WTC11 (cell line): ENCODE measurements at regions not wholly inside any gene's neighbourhood (a gene's known extent, or its start where the extent isn't known, plus 50 kb on each side); places are given as distances from the start of the nearest gene placed in this dataset.

Experiments used
- ATAC-seq: fragments of 200-7000 bp; cut with Tn5 transposase; 2 replicates; pipeline ENCODE4 v1.10.0; 2021; ENCODE audit warnings: mild to moderate bottlenecking, moderate library complexity
- CTCF ChIA-PET: fragments of 300-600 bp; sonication (Branson Sonifier 250); formaldehyde crosslinking; loops from one replicate; lab custom pipeline; 2021; ENCODE audit warnings: antibody characterized with exemption; lab: Charles Lee
- POLR2A ChIA-PET: fragments of 350-600 bp; sonication (Branson Sonifier 250); formaldehyde crosslinking; loops from one replicate; lab custom pipeline; 2021; ENCODE audit warnings: antibody characterized with exemption; lab: Charles Lee
- DNase-seq: peaks from one replicate; pipeline ENCODE4 v3.0.0; 2021; ENCODE audit warnings: low spot score
- H3K27ac Mint-ChIP-seq: 2 replicates; pipeline ENCODE4 v1.8.0; 2021; ENCODE audit warnings: mixed read lengths
- H3K27me3 Mint-ChIP-seq: 2 replicates; pipeline ENCODE4 v1.8.0; 2021; ENCODE audit warnings: low read depth, mild to moderate bottlenecking, moderate library complexity, mixed read lengths
- H3K36me3 Mint-ChIP-seq: 2 replicates; pipeline ENCODE4 v1.8.0; 2021; ENCODE audit warnings: mixed read lengths
- H3K4me1 Mint-ChIP-seq: 2 replicates; pipeline ENCODE4 v1.8.0; 2022; ENCODE audit warnings: mixed read lengths
- H3K4me3 Mint-ChIP-seq: 2 replicates; pipeline ENCODE4 v1.8.0; 2021; ENCODE audit warnings: mild to moderate bottlenecking, moderate library complexity, mixed read lengths
- H3K9me3 Mint-ChIP-seq: 2 replicates; pipeline ENCODE4 v1.8.0; 2021; ENCODE audit warnings: mixed read lengths
- ATF1 ChIP-seq: sonication (generic); formaldehyde crosslinking; IDR thresholded peaks from 2 replicates; pipeline ENCODE4 v1.8.1; 2023; ENCODE audit warnings: mild to moderate bottlenecking, moderate library complexity, missing genetic modification reagents
- CBFB ChIP-seq: sonication (generic); formaldehyde crosslinking; IDR thresholded peaks from 2 replicates; pipeline ENCODE4 v1.8.1; 2022; ENCODE audit warnings: mild to moderate bottlenecking, low read depth, missing genetic modification reagents
- CREM ChIP-seq: sonication (generic); formaldehyde crosslinking; IDR thresholded peaks from 2 replicates; pipeline ENCODE4 v1.8.1; 2022; ENCODE audit warnings: mild to moderate bottlenecking, missing genetic modification reagents, moderate library complexity
- FOXK1 ChIP-seq: sonication (generic); formaldehyde crosslinking; IDR thresholded peaks from 2 replicates; pipeline ENCODE4 v1.8.0; 2022; ENCODE audit warnings: mild to moderate bottlenecking, moderate library complexity, missing genetic modification reagents
- FOXP1 ChIP-seq: sonication (generic); formaldehyde crosslinking; IDR thresholded peaks from 2 replicates; pipeline ENCODE4 v1.8.0; 2022; ENCODE audit warnings: missing genetic modification reagents, mild to moderate bottlenecking, moderate library complexity, borderline replicate concordance
- GABPB1 ChIP-seq: sonication (generic); formaldehyde crosslinking; IDR thresholded peaks from 2 replicates; pipeline ENCODE4 v1.8.1; 2023; ENCODE audit warnings: mild to moderate bottlenecking, missing genetic modification reagents
- GTF2I ChIP-seq: fragments of 250-450 bp; sonication (Bioruptor Pico); conservative IDR thresholded peaks from 2 replicates; pipeline ENCODE4 v1.4.0; 2021; ENCODE audit warnings: mild to moderate bottlenecking
- JUN ChIP-seq: sonication (generic); formaldehyde crosslinking; IDR thresholded peaks from 2 replicates; pipeline ENCODE4 v1.8.0; 2023; ENCODE audit warnings: mild to moderate bottlenecking, missing genetic modification reagents
- MYBL2 ChIP-seq: sonication (generic); formaldehyde crosslinking; IDR thresholded peaks from 2 replicates; pipeline ENCODE4 v1.8.1; 2023; ENCODE audit warnings: mild to moderate bottlenecking, moderate library complexity, missing genetic modification reagents
- NFATC4 ChIP-seq: fragments of 250-450 bp; sonication (Bioruptor Pico); IDR thresholded peaks from 2 replicates; pipeline ENCODE4 v1.9.0; 2021; ENCODE audit warnings: mild to moderate bottlenecking
- NR1H2 ChIP-seq: sonication (generic); formaldehyde crosslinking; IDR thresholded peaks from 2 replicates; pipeline ENCODE4 v1.9.0; 2021; ENCODE audit warnings: mild to moderate bottlenecking, moderate library complexity, missing genetic modification reagents
- NR2C2 ChIP-seq: sonication (generic); formaldehyde crosslinking; IDR thresholded peaks from 2 replicates; pipeline ENCODE4 v1.8.0; 2022; ENCODE audit warnings: mild to moderate bottlenecking, missing genetic modification reagents
- SP1 ChIP-seq: sonication (generic); formaldehyde crosslinking; conservative IDR thresholded peaks from 2 replicates; pipeline ENCODE4 v1.8.1; 2022; ENCODE audit warnings: missing genetic modification reagents
- ZBTB21 ChIP-seq: sonication (generic); formaldehyde crosslinking; IDR thresholded peaks from 2 replicates; pipeline ENCODE4 v1.8.1; 2023; ENCODE audit warnings: mild to moderate bottlenecking, missing genetic modification reagents, borderline replicate concordance
- ZNF138 ChIP-seq: sonication (generic); formaldehyde crosslinking; conservative IDR thresholded peaks from 2 replicates; pipeline ENCODE4 v1.8.1; 2022; ENCODE audit warnings: mild to moderate bottlenecking, moderate library complexity, missing genetic modification reagents
- ZNF232 ChIP-seq: sonication (generic); formaldehyde crosslinking; IDR thresholded peaks from 2 replicates; pipeline ENCODE4 v1.8.0; 2022; ENCODE audit warnings: mild to moderate bottlenecking, missing genetic modification reagents
- ZNF263 ChIP-seq: sonication (generic); formaldehyde crosslinking; IDR thresholded peaks from 2 replicates; pipeline ENCODE4 v1.8.1; 2022; ENCODE audit warnings: low read depth, mild to moderate bottlenecking, moderate library complexity, missing genetic modification reagents
- ZNF317 ChIP-seq: sonication (generic); formaldehyde crosslinking; IDR thresholded peaks from 2 replicates; pipeline ENCODE4 v1.8.1; 2023; ENCODE audit warnings: low read depth, mild to moderate bottlenecking, moderate library complexity, missing genetic modification reagents, borderline replicate concordance
- TF ChIP-seq, protein P1 (sequence below): sonication (generic); formaldehyde crosslinking; IDR thresholded peaks from 2 replicates; pipeline ENCODE4 v1.8.1; 2023; ENCODE audit warnings: mild to moderate bottlenecking, moderate library complexity, missing genetic modification reagents
- TF ChIP-seq, protein P2 (sequence below): sonication (generic); formaldehyde crosslinking; IDR thresholded peaks from 2 replicates; pipeline ENCODE4 v1.8.0; 2023; ENCODE audit warnings: missing genetic modification reagents
- TF ChIP-seq, protein P3 (sequence below): sonication (generic); formaldehyde crosslinking; conservative IDR thresholded peaks from 2 replicates; pipeline ENCODE4 v1.8.1; 2022; ENCODE audit warnings: mild to moderate bottlenecking, missing genetic modification reagents
- TF ChIP-seq, protein P4 (sequence below): sonication (generic); formaldehyde crosslinking; IDR thresholded peaks from 2 replicates; pipeline ENCODE4 v1.8.1; 2022; ENCODE audit warnings: low read depth, missing genetic modification reagents, borderline replicate concordance
- TF ChIP-seq, protein P5 (sequence below): sonication (generic); formaldehyde crosslinking; IDR thresholded peaks from 2 replicates; pipeline ENCODE4 v1.8.0; 2023; ENCODE audit warnings: missing genetic modification reagents, mild to moderate bottlenecking, borderline replicate concordance
- TF ChIP-seq, protein P6 (sequence below): sonication (generic); formaldehyde crosslinking; IDR thresholded peaks from 2 replicates; pipeline ENCODE4 v1.8.1; 2022; ENCODE audit warnings: low read depth, mild to moderate bottlenecking, moderate library complexity, missing genetic modification reagents, borderline replicate concordance

DNA sequence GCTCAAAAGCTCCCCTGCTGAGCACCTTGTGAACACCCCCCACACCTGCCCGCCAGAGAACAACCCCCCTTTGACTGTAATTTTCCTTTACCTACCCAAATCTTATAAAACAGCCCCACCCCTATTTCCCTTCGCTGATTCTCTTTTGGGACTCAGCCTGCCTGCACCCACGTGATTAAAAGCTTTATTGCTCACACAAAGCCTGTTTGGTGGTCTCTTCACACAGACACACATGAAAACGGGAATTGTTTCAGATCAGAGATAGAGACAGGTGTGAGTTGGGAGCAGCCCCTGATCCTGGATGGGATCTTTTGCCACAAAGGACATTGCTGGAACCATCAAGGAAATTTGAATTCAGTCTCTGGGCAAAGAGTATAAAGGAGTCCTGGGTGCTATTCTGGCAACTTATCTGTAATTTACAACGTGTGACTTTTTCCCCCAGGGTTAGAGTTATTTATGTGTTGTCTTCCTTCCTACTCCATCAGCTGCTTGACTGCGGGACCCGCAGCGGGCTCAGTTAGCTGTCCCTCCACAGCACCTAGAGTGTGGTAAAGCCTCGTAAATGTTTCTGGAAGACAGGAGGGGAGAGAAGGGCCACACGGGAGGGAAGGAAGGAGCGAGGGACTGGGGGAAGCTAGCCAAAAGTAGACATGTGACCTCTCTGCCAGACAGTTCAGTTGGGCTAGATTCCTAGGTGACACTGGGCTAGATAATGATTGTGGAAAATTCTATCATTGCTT, 437.0 kb downstream of the ZNF608 start (continued):
- TF ChIP-seq, protein P1, sequence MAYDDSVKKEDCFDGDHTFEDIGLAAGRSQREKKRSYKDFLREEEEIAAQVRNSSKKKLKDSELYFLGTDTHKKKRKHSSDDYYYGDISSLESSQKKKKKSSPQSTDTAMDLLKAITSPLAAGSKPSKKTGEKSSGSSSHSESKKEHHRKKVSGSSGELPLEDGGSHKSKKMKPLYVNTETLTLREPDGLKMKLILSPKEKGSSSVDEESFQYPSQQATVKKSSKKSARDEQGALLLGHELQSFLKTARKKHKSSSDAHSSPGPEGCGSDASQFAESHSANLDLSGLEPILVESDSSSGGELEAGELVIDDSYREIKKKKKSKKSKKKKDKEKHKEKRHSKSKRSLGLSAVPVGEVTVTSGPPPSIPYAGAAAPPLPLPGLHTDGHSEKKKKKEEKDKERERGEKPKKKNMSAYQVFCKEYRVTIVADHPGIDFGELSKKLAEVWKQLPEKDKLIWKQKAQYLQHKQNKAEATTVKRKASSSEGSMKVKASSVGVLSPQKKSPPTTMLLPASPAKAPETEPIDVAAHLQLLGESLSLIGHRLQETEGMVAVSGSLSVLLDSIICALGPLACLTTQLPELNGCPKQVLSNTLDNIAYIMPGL (CRISPR knock-in tag): no peak
- no peak for TF ChIP-seq FOXK1
- no peak for TF ChIP-seq SP1
- TF ChIP-seq, protein P2, sequence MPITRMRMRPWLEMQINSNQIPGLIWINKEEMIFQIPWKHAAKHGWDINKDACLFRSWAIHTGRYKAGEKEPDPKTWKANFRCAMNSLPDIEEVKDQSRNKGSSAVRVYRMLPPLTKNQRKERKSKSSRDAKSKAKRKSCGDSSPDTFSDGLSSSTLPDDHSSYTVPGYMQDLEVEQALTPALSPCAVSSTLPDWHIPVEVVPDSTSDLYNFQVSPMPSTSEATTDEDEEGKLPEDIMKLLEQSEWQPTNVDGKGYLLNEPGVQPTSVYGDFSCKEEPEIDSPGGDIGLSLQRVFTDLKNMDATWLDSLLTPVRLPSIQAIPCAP: no peak
- no peak for TF ChIP-seq GTF2I (CRISPR knock-in tag)
- TF ChIP-seq, protein P3, sequence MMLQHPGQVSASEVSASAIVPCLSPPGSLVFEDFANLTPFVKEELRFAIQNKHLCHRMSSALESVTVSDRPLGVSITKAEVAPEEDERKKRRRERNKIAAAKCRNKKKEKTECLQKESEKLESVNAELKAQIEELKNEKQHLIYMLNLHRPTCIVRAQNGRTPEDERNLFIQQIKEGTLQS (CRISPR knock-in tag): no peak
- TF ChIP-seq, protein P4, sequence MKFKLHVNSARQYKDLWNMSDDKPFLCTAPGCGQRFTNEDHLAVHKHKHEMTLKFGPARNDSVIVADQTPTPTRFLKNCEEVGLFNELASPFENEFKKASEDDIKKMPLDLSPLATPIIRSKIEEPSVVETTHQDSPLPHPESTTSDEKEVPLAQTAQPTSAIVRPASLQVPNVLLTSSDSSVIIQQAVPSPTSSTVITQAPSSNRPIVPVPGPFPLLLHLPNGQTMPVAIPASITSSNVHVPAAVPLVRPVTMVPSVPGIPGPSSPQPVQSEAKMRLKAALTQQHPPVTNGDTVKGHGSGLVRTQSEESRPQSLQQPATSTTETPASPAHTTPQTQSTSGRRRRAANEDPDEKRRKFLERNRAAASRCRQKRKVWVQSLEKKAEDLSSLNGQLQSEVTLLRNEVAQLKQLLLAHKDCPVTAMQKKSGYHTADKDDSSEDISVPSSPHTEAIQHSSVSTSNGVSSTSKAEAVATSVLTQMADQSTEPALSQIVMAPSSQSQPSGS (CRISPR knock-in tag): no peak
- no peak for TF ChIP-seq ZBTB21 (CRISPR knock-in tag)
- TF ChIP-seq ZNF317 (CRISPR knock-in tag): peak; percentile 74; the same call in 1 of the 2 replicates
- no peak for TF ChIP-seq ZNF232 (CRISPR knock-in tag)
- no peak for TF ChIP-seq NR1H2 (CRISPR knock-in tag)
- TF ChIP-seq ATF1 (CRISPR knock-in tag): no peak
- TF ChIP-seq GABPB1 (CRISPR knock-in tag): no peak
- TF ChIP-seq FOXP1 (CRISPR knock-in tag): no peak
- TF ChIP-seq NR2C2 (CRISPR knock-in tag): no peak
- TF ChIP-seq ZNF138 (CRISPR knock-in tag): no peak

DNA sequence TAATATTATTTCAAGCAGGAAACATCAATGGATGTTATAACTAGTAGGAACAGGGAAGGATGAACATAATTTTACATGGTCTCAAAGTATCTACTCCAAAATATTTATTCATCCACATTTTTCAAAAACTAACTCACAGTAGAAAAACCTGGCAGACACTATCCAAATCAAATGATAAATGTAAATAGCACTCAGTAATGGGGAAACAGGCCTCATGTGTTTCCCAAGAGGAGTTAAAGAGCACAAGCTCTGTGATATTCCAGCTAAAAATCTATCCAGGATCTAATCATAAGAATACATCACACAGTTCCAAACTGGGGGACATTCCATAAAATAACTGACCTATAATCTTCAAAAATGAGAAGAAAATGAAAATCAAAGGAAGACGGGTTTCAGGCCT, 443.1 kb downstream of the ZNF608 start:
- peaks cover 5% of the 10 kb centered on the region for H3K36me3 Mint-ChIP-seq
- ChIA-PET CTCF (interaction anchor here (0.6 kb wide), 1 partner anchor 14 kb away, joined by 3 read pairs; no protein-coding TSS in a partner anchor), POLR2A (no interaction called here)
- no peak for ATAC-seq
- no peaks in the 10 kb centered on the region for H3K27me3 Mint-ChIP-seq
- no peak overlapping the region for H3K4me3 Mint-ChIP-seq
- 0 out of 2 replicates have a peak, but pooled peaks cover 11% of the 10 kb centered on the region for H3K4me1 Mint-ChIP-seq
- no peaks in the 10 kb centered on the region for H3K9me3 Mint-ChIP-seq
- no peak for DNase-seq
- no peak overlapping the region for H3K27ac Mint-ChIP-seq
- TF ChIP-seq CREM (CRISPR knock-in tag): no peak
- TF ChIP-seq NR1H2 (CRISPR knock-in tag): no peak
- no peak for TF ChIP-seq MYBL2 (CRISPR knock-in tag)
- no peak for TF ChIP-seq NFATC4
- TF ChIP-seq ZNF263 (CRISPR knock-in tag): no peak
- TF ChIP-seq, protein P5, sequence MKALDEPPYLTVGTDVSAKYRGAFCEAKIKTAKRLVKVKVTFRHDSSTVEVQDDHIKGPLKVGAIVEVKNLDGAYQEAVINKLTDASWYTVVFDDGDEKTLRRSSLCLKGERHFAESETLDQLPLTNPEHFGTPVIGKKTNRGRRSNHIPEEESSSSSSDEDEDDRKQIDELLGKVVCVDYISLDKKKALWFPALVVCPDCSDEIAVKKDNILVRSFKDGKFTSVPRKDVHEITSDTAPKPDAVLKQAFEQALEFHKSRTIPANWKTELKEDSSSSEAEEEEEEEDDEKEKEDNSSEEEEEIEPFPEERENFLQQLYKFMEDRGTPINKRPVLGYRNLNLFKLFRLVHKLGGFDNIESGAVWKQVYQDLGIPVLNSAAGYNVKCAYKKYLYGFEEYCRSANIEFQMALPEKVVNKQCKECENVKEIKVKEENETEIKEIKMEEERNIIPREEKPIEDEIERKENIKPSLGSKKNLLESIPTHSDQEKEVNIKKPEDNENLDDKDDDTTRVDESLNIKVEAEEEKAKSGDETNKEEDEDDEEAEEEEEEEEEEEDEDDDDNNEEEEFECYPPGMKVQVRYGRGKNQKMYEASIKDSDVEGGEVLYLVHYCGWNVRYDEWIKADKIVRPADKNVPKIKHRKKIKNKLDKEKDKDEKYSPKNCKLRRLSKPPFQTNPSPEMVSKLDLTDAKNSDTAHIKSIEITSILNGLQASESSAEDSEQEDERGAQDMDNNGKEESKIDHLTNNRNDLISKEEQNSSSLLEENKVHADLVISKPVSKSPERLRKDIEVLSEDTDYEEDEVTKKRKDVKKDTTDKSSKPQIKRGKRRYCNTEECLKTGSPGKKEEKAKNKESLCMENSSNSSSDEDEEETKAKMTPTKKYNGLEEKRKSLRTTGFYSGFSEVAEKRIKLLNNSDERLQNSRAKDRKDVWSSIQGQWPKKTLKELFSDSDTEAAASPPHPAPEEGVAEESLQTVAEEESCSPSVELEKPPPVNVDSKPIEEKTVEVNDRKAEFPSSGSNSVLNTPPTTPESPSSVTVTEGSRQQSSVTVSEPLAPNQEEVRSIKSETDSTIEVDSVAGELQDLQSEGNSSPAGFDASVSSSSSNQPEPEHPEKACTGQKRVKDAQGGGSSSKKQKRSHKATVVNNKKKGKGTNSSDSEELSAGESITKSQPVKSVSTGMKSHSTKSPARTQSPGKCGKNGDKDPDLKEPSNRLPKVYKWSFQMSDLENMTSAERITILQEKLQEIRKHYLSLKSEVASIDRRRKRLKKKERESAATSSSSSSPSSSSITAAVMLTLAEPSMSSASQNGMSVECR (CRISPR knock-in tag): no peak
- TF ChIP-seq CBFB: no peak
- TF ChIP-seq, protein P6, sequence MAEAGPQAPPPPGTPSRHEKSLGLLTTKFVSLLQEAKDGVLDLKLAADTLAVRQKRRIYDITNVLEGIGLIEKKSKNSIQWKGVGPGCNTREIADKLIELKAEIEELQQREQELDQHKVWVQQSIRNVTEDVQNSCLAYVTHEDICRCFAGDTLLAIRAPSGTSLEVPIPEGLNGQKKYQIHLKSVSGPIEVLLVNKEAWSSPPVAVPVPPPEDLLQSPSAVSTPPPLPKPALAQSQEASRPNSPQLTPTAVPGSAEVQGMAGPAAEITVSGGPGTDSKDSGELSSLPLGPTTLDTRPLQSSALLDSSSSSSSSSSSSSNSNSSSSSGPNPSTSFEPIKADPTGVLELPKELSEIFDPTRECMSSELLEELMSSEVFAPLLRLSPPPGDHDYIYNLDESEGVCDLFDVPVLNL (CRISPR knock-in tag): no peak
- TF ChIP-seq JUN (CRISPR knock-in tag): no peak
- TF ChIP-seq ZNF138 (CRISPR knock-in tag): no peak
